AG09309 (cell line): ENCODE measurements at regions not wholly inside any gene's neighbourhood (a gene's known extent, or its start where the extent isn't known, plus 50 kb on each side); places are given as distances from the start of the nearest gene placed in this dataset.

ENCODE experiments used
- DNase-seq: peaks from one replicate; pipeline ENCODE4 v3.0.0-alpha.2; 2010; ENCODE audit warnings: low read depth
- H3K4me3 ChIP-seq: 2 replicates; pipeline ENCODE4 v1.5.1; 2011; ENCODE audit warnings: mild to moderate bottlenecking, low read depth, low read length, moderate library complexity; ENCODE audit not compliant: control insufficient read depth
- TF ChIP-seq, protein P1 (sequence below): IDR thresholded peaks from 2 replicates; pipeline ENCODE4 v1.5.1; 2011; ENCODE audit warnings: mild to moderate bottlenecking, low read depth, low read length, inconsistent platforms; ENCODE audit not compliant: insufficient read depth, control insufficient read depth; ENCODE audit errors: missing control alignments

DNA sequence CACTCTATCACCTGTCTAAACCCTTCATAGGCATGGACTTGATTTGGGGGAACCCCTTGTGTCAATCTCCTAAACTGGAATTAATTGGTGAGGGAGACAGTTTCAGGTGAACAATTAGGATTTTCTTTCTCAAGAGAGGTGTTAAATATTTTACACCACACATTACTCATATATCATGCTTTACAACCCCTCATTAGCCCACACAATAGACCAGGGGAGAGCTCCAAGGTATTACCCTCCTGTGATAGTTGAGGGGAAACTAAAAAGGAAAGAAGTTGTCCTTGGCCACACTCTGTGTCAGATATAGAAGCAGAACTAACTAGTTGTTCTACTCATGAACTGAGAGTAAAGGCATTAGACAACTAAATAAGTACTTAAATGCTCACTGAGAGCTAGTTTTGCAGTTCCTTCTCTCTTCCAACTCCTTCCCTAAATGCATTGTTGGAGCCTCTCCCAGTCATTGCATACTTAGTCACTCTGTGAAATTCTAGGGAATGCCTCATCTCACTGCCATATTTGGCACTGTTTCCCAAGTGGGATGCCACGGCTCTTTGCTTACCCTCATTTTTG, 183.7 kb upstream of the CEP162 start:
- peak; percentile 52 for DNase-seq
- TF ChIP-seq, protein P1, sequence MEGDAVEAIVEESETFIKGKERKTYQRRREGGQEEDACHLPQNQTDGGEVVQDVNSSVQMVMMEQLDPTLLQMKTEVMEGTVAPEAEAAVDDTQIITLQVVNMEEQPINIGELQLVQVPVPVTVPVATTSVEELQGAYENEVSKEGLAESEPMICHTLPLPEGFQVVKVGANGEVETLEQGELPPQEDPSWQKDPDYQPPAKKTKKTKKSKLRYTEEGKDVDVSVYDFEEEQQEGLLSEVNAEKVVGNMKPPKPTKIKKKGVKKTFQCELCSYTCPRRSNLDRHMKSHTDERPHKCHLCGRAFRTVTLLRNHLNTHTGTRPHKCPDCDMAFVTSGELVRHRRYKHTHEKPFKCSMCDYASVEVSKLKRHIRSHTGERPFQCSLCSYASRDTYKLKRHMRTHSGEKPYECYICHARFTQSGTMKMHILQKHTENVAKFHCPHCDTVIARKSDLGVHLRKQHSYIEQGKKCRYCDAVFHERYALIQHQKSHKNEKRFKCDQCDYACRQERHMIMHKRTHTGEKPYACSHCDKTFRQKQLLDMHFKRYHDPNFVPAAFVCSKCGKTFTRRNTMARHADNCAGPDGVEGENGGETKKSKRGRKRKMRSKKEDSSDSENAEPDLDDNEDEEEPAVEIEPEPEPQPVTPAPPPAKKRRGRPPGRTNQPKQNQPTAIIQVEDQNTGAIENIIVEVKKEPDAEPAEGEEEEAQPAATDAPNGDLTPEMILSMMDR = no peak
- no peak overlapping the region for H3K4me3 ChIP-seq

DNA sequence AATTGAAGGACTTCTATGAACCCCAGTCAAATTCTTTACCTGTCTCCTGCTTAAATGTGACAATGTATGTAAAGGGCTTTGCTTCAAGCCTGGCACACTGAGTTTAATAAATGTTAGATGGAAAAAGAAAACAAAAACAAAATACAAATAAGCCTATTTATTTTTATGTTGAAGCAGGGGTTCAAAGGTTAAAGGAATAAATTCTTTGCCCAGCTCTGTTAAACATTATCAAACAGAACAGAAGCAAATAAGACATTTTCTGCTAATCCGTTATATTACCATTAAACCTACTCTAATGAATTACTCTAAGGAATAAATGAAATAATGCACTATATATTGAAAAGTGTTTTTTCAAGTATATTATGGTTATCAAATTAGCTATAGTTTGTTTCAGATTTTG, 182.5 kb upstream of the CEP162 start:
- H3K4me3 ChIP-seq = no peak overlapping the region
- TF ChIP-seq, protein P1 = no peak
- DNase-seq = no peak

DNA sequence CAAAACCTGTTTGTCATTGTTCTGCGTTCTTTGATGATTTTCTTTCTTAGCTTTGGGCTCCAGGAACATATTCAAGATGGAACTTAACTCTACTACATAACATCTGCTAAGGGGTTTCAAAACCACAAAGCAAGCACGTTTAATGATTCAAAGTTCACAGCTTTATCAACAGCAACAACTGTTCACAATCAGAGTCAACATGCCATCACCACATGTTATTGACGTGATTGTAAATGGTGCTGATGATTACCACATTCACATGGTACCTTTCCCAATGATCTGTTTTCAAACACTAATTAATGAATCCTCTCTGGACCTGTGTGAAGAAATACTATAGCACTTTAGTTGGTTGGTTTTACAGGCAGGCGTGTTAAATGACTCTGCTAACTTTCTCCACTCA, 180.6 kb upstream of the CEP162 start:
- H3K4me3 ChIP-seq = no peak overlapping the region
- TF ChIP-seq, protein P1 = no peak
- no peak for DNase-seq

DNA sequence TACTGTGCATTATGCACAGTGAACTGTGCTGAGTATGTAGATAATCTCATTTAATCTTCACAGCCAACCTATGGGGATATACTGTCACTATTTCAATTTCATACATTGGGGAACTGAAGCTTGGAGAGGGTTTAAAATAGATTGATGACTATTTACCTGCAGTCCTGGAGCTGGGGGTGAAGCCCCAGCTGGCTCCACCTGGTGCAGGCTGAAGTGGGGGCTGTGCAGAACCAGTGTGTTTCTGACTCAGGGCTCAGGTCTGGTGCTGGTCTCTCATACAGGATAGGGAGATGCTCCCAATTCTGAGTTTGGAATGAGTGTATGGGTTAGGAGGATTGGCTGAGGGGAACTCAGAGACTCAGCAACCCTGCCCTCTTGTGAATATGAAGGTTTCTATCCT, 176.1 kb upstream of the CEP162 start:
- no peak for DNase-seq

DNA sequence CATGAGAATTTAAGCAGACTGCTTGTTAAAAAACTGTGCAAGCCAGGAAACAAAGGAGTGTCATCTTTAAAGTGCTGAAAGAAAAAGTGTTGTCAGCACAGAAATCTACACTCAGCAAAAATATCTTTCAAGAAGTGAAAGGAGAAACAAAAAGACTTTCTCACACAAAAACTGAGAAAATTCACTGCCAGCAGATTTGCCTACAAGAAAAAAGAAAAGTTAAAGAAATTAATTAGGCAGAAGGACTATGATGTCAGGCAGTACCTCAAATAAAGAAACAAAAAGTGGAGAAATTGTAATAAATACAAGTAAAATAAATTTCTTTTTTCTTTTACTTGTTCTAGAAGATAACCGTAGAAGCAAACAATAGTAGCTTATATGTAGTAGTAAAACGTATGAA, 171.6 kb upstream of the CEP162 start:
- DNase-seq = no peak
- H3K4me3 ChIP-seq = no peak overlapping the region
- TF ChIP-seq, protein P1 = no peak

More for the DNA sequence above, 176.1 kb upstream of the CEP162 start:
- TF ChIP-seq, protein P1 = no peak
- no peak overlapping the region for H3K4me3 ChIP-seq

DNA sequence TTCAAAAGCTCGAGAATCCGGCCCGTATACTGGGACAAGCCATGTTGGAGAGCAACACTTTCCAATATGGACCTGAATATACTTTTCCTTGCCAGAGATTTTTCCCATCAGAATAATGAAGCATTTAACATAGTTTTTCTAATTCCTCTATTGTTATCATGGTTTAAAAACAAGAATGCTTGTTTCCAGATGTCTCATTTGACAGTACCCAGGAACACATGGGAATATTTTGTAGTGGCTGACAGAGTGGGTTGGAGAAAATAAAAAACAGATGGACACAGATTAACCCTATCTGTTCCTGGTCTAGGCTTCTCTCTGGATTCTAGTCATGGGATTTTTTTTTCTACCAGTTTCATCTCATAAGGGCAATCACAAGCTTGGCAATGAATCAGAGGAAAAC, 164.8 kb upstream of the CEP162 start:
- DNase-seq = no peak
- TF ChIP-seq, protein P1 = no peak
- H3K4me3 ChIP-seq = no peak overlapping the region

DNA sequence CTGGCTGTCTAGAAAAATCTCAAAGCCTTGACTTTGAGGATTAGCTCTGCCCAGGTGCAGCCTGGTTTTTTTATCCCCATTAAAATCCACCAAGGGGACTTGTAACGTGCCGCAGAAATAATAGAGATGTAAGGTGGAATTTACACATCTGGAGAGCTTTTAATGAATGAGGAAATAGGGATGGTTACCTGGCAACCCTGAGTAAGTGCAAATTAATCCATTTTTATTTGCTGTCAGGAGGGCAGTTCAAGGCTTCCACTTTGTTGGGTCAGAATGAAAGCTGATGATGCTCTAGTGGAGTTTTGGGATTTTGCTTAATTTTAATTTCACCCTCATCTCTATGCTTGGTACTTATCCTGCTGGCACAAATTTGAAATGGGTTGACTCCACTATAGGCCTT, 163.4 kb upstream of the CEP162 start:
- TF ChIP-seq, protein P1 = no peak
- H3K4me3 ChIP-seq = no peak overlapping the region
- DNase-seq = no peak
